CD1c-positive myeloid dendritic cell (primary cell): ENCODE measurements at regions not wholly inside any gene's neighbourhood (a gene's known extent, or its start where the extent isn't known, plus 50 kb on each side); places are given as distances from the start of the nearest gene placed in this dataset.
A peak's percentile ranks its signal among the peaks of the same experiment; 100 is the strongest.

Experiments used
- DNase-seq: peaks from one replicate; pipeline ENCODE4 v3.0.0-alpha.2; 2016; ENCODE audit errors: extremely low spot score

DNA sequence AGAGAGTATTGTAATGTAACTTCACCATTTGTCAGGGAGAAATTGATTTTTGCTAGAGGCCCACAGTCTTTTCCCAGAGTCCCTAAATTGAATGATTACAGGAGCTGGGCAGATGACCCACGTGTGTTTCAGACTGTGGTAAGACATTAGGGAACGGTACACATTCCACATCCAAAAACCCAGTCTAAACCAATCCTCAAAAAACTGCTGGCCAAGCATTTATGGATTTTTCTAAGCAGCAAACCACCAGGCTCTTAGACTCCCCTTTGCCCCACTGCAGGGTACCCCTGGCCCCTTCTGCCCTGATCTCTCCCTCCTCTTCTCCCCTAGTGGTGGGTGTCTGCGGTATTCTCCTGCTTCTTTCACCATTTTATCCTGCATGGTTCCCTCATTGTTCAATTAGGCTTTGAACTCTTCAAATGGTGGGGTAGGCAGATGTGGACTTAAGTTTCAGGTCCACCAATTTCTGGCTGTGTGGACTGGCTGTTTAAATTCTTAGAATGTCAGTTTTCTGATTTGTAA is 135.5 kb upstream of the SORCS3 start:
- DNase-seq: no peak

DNA sequence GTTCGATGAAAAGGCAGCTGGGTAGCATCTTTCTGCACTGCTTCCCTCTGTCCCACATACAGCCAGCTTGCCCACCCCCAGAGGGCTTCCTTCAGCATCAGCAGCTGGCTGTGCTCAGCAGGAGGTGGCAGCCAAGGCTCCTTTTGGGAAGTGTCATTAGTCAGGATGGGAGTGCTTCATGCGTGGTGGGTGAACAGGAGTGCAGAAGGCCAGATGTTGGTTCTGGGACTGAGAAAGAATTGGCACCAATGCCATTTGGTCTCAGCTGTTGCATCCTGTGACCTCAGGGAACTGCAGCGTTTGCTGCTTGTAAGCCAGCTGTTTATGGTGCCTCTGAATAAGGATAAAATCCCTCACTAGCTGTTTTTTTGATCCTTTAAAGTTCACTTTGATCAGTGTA is 131.1 kb upstream of the SORCS3 start:
- DNase-seq: no peak

DNA sequence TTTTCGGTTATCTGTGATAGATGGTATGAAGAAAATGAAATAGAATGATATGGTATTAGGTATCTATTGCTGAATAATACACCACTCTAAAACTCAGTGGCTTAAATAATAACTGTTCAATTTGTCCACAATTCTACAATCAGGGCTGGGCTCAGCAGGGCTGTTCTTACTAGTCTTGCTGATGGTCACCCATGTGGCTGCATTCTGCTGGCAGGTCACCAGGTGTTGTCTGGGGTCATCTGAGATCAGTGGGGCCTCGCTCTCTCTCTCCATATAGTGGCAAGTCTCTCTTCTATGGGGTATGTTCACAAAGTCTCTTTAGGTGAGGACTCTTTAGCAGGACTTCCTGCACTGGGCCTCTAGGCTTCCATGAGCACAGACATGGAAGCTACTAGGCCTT is 130.4 kb upstream of the SORCS3 start:
- DNase-seq: no peak

DNA sequence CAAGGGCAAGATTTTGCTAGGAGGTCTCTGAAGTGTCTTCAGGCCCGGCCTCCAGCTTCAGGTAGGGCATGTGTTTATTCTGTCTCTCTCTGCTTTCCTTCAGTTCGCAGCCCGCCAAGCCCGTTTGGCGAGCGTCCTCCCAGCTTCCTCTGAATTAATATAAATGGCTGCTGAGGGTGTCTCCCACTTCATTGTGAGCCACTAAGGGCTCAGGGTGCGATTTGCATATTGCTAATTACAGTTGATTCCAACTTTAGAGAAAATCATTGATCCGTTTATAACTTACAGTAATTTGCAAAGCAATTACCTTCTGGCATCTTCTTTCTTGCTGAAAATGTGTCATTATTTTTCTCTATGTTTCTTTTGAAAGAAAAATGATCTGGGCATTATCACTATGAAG is 128.3 kb upstream of the SORCS3 start:
- no peak for DNase-seq

DNA sequence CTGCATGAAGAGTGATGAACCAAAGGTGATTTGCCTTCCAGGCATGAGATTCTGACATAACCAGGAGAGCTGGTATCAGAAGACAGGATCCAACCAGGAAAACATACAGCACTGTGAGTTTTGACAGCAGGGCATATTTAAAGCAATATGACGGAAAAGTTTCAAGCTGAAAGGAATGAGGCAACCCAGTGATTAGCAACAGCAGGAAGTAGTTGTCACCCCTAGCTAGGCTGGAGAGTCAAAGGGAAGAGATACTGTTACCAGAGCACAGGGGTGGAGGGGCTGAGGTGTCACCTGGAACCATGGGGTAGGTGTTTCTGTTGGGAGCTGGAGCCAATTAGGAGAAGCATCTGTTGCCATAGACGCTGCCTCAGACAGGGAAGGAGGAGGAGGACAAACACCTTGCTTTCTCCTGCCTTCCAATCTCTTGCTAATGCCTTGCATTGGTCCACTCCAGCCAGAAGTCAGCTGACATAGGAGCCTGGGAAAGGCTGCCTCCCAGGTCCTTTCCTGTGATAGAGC is 125.4 kb upstream of the SORCS3 start:
- DNase-seq: no peak

GRCh38 chr10:104516986-104517385 is 124.1 kb upstream of the SORCS3 start:
- no peak for DNase-seq

GRCh38 chr10:104517946-104518345 is 123.1 kb upstream of the SORCS3 start:
- DNase-seq: no peak

- no peak for DNase-seq
Measured at GRCh38 chr10:104518891-104519290, 122.2 kb upstream of the SORCS3 start.

GRCh38 chr10:104520653-104521052 is 120.4 kb upstream of the SORCS3 start:
- no peak for DNase-seq

- DNase-seq: no peak
Measured at GRCh38 chr10:104521901-104522694, 119.0 kb upstream of the SORCS3 start.

DNA sequence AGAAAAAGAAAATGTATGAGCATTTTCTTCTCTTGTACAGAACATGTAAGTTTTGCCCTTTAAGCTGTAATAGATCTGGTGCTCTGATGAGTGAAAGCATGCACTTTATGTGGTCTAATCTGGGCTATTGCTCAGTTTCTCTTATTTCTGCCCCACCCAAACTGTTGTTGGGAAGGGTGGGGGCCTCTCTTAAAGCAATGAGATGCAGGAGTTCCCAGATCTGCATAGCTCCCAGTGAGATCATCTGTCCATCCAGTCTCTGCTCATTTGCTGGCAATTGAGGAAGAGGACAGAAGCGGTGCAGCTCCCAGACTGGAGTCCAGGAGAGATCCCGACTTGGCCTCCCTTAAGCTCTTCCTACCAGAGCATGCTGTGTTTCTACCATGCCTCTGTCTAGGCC is 114.9 kb upstream of the SORCS3 start:
- DNase-seq: no peak

DNA sequence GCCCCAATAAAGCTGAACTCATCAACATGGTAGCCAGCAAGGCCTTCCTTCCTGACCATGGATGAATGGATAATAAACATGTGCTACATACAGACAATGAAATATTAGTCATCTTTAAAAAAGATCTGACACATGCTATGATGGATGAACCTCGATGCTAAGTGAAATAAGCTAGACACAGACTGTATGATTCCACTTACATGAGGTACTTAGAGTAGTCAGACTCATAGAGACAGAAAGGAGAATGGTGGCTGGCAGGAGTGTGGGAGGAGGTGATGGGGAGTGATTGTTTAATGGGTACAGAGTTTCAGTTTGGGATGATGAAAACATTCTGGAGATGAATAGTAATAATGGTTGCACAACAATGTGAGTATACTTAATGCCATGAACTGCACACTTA is 114.1 kb upstream of the SORCS3 start:
- no peak for DNase-seq

DNA sequence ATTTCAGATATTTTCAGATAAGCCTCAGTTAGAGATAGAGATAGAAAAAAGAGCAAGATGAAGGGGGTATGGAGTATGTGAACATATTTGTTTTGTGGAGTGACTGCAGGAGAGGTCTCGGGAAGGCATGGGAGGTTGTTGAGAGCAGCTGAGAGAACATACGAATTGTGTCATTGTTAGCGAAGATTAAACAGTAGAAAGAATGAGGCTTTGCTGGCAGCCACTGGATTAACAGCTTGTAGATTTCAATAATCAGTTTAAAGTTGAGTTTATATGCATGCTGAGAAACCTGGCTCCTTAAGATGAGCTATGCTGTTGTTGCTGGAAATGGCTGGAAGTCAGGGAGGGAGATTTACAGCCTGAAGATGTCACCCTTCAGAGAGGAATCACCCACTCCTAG is 100.9 kb upstream of the SORCS3 start:
- no peak for DNase-seq

DNA sequence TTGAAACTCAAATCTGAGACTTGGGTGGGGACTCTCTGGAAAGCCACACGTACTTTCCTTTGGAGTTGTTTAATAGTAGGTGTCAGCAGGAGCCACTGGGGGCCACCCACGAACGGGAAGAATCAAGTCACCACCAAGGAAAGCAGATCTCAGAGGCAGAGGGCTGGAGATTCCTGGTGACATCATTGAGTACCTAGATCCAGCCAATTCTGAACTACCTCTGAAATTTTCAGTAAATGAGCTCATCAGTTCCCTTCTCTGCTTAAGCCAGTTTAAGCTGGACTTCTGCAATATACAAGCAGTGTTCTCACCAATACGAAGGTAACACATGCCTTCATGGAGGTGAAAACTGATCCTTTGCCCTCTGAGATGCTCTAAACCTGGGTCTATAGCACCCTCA is 99.3 kb upstream of the SORCS3 start:
- no peak for DNase-seq

GRCh38 chr10:104546336-104546735 is 94.8 kb upstream of the SORCS3 start:
- DNase-seq: no peak

GRCh38 chr10:104546756-104547155 is 94.3 kb upstream of the SORCS3 start:
- DNase-seq: no peak

GRCh38 chr10:104548090-104548489 is 93.0 kb upstream of the SORCS3 start:
- DNase-seq: no peak

DNA sequence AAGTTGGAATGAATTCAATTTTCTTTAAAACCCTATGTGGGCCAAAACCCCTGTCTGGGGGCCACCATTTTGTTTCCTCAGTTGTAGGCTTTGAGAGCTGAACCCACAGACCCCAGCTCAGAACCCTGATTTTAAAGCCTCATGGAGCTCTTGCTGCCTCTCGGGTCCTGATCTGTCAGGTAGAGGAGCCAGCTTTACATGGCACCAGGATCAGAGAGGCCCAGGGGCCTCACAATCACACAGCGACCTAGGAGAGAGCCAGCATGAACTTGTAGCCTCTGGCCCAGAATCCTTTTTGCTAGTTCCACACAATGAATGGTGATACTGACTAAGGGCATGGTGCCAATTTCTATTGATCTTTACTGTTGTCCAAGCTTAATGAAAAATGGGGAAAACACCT is 84.3 kb upstream of the SORCS3 start:
- DNase-seq: no peak

GRCh38 chr10:104557966-104558365 is 83.1 kb upstream of the SORCS3 start:
- DNase-seq: no peak

DNA sequence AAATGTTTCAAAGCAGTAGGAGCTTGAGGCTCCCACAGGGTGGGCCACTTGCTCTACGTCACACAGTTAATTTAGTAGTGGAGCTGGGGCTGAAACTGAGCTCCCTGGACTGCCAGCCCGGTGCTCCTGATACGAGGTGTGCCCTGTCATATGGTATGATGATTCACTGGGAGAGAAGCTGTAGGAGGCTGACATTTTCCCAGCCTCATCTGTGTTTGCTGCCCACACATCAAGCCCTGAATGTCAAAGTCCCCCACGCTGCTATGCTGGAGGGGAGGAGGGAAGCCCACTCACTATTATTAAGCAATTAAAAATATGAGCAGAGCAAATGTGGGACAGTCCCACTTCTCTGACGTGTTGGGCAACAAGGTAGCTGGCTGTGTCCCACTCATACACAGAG is 81.2 kb upstream of the SORCS3 start:
- DNase-seq: peak; percentile 4

- DNase-seq: no peak
Measured at GRCh38 chr10:104563051-104563450, 78.0 kb upstream of the SORCS3 start.

DNA sequence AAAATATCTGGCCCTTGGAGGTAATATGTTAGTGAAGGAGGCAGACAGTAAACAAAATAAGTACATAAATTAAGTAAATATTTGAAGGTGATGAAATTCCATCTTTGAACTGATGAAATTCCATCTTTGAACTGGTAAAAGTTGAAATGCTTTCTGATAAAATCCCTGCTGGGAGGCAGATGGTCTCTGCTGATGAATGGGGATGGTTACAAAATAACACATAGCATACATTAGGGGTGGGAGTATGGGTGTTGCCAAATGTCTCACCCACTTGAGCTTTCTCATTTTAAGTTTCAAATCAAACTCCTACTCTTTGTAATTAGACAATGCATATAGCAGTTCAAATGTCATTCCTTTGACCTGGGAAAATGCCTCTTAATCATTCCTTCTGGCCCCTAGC is 77.5 kb upstream of the SORCS3 start:
- DNase-seq: no peak

- DNase-seq: no peak
Measured at GRCh38 chr10:104574427-104574826, 66.7 kb upstream of the SORCS3 start.

GRCh38 chr10:104574838-104575237 is 66.3 kb upstream of the SORCS3 start:
- no peak for DNase-seq
